HG03565 (cell line): ENCODE measurements at regions not wholly inside any gene's neighbourhood (a gene's known extent, or its start where the extent isn't known, plus 50 kb on each side); places are given as distances from the start of the nearest gene placed in this dataset.
"Not testable (repeated sequence)": the region's sequence is repeated elsewhere in the genome, so short reads cannot be mapped to it uniquely, and the experiment has no call there.

ENCODE experiments used
- ATAC-seq: cut with Tn5 transposase; IDR thresholded peaks from one replicate; pipeline ENCODE4 v1.9.1; 2021; ENCODE audit warnings: mild to moderate bottlenecking, moderate library complexity; ENCODE audit not compliant: unreplicated experiment

DNA sequence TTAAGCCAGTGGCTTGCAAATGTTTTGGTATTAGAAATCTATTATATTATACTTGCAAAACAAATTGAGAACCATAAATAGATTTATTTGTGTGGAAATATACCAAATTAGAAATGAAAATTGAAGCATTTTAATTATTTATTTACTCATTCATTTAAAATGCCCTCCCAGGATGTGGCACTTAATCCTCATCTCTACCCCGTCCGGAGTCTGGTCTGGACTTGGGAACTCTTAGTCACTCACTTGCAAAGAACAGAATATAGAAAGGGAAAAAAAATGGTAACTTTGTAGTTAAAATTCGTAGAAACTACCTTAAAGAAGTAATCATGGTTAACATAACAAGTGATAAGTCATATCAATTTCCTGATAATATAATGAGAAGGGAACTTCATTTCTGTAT is 775.9 kb upstream of the INTU start:
- no peak for ATAC-seq

- ATAC-seq = no peak
Measured at GRCh38 chr4:126859314-126859713, 773.4 kb upstream of the INTU start.

- ATAC-seq = no peak
Measured at GRCh38 chr4:126859872-126860271, 772.9 kb upstream of the INTU start.

DNA sequence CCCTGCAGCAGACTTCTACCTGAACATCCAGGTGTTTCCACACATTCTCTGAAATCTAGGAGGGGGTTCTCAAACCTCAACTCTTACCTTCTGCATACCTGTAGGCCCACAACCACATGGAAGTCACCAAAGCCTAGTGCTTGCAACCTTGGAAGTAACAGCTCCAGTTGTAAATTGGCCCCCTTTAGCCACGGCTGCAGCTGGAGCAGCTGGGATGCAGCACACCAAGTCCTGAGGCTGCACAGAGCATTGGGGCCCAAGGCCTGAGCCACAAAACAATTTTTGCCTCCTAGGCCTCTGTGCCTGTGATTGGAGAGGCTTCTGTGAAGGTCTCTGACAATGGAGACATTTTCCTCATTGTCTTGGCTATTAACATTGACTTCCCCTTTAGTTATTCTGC is 772.4 kb upstream of the INTU start:
- ATAC-seq = no peak

DNA sequence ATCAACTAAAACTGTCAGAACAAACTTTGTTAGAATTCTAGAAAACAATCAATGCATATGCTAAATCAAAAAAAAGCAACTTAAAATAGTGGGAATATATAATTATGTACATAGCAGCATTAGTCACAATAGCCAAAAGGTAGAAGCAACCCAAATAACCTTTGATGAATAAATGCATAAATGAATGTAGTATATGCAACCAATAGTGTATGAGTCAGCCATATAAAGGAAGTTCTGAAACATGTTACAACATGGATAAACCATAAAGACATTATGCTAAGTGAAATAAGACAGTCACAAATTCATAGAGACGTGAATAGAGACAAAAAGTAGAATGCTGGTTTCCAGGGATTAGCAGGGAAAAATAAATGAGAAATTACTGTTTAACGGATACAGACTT is 762.8 kb upstream of the INTU start:
- ATAC-seq = no peak

DNA sequence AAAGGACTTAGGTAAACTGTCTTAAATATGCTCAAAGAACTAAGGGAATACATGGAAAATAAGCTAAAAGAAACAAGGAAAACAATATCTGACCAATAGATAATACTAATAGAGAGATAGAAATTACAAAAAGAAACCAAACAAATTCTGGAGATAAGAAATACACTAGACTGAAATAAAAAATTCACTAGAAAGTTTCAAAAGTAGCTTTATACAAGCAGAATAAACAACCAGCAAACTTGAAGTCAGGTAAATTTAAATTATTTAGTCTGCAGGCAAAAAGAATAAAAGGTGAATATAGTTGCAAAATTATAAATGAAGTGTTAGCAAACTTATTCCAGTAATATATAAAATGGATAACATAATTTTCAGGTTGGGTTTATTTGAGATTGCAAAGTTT is 760.9 kb upstream of the INTU start:
- ATAC-seq = no peak

DNA sequence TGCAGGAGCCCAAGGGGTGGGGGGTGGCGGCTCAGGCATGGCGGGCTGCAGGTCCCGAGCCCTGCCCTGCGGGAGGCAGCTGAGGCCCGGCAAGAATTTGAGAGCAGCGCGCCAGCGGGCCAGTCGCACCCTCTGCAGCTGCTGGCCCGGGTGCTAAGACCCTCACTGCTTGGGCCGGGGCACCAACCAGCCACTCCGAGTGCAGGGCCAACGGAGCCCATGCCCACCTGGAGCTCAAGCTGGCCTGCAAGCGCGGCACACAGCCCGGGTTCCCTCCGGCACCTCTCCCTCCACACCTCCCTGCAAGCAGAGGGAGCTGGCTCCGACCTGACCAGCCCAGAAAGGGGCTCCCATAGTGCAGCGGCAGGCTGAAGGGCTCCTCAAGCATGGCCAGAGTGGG is 758.2 kb upstream of the INTU start:
- no peak for ATAC-seq

GRCh38 chr4:126888968-126889367 is 743.8 kb upstream of the INTU start:
- no peak for ATAC-seq

DNA sequence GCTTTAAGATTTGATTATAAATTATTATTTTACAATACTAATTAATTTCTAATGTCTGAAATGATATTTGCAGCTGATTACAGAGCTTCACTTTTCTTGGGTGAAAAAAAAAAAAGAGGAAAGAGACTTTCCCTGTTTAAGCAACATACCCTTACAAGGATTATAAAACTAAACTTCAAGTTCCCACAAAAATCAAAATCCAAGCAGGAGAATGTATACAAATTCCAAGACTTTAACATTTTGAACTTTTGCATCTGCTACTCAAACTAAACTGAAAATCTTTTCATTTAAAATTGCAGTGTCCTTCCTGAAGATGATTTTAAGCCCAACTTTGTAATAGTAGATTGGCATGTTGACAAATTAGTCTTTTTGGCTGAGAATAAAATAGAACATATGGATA is 742.4 kb upstream of the INTU start:
- ATAC-seq = no peak

GRCh38 chr4:126890994-126891393 is 741.8 kb upstream of the INTU start:
- ATAC-seq = no peak

GRCh38 chr4:126894963-126895362 is 737.8 kb upstream of the INTU start:
- no peak for ATAC-seq

- ATAC-seq = no peak
Measured at GRCh38 chr4:126895988-126896570, 736.7 kb upstream of the INTU start.

GRCh38 chr4:126897038-126897437 is 735.7 kb upstream of the INTU start:
- ATAC-seq = no peak

GRCh38 chr4:126898815-126899214 is 733.9 kb upstream of the INTU start:
- no peak for ATAC-seq

- no peak for ATAC-seq
Measured at GRCh38 chr4:126899331-126899801, 733.4 kb upstream of the INTU start.

DNA sequence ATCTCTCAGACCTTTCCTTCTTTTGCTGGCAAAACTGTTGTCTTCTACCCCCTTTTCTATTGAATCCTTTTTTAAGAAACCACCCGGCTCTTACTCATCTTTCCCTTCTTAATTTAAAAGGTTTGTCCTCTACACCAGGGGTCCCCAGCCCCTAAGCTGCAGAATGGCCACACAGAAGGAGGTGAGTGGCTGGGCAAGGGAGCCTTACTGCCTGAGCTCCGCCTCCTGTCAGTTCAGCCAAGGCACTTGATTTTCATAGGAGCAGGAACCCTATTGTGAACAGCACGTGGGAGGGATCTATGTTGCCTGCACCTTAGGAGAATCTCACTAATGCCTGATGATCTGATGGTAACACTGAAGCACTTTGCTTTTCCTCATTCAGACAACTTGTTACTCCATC is 726.3 kb upstream of the INTU start:
- no peak for ATAC-seq

DNA sequence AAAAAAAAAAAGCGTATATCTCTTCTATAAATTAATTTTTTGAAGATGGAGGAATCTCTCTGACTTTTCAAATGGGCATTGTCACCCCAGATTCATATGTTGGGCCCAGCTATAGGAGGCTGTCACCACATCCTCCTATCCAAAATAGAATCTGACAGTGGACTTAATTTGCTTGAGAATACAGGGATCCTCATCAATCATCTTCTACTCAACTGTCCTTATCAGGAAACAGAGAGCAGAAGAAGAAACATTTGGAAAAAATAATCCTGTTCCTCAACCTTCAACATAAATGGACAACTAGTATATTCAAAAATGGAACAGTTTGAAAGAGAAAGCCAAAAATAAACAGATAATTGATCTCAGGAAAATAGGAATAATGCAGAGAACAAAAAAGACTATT is 725.4 kb upstream of the INTU start:
- ATAC-seq = no peak

DNA sequence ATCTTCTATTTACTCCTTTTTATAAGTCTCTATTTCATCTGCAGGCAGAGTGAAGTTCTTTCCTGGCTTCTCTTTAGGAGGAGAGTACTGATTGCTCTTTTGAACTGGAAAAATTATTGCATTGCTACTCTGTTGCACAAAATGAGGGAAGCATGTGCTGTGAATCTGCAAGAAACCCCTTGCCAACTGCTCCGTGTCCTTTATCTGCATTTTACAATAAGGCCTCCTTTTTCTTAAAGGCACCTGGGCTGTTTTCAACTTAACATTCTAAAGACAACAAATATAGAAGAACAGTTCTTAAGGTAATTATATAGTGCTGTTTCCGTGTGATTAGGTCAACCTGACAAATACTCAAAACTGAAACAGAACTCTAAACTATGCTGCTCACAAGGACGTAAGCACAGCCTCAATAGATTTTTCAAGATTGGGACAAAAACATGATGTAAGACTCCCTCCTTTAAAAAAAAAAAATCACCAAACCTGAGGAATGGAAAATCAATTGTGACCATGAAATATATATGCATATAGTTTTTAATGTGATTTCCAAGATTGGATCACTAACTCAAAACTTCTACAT is 716.6 kb upstream of the INTU start:
- ATAC-seq = no peak

DNA sequence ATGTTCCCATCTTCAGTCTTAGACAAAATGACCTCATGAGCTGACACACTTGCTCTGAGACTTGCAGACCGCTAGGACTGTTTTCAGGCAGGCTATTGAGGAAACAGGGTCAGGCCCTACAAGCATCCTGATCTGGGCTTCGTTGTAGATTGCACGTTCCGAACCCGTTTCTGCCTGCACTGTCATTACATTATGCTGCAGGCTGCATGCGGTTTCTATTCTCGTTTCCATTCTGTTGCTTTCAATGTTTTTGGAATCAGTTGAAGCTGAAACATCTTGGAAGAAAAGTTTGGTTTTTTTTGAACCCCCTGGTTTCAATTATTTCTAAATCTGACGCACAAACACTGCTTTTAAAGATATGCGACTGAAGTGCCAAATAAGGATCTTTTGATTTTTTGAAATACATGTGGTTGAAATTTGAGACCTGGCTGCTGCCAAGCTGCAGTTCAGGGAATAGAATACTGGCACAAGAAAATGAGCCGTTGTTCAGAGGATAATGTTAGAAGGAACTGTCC is 716.1 kb upstream of the INTU start:
- ATAC-seq = no peak

GRCh38 chr4:126922328-126922938 is 710.3 kb upstream of the INTU start:
- ATAC-seq = not testable (repeated sequence)

GRCh38 chr4:126924237-126924636 is 708.5 kb upstream of the INTU start:
- no peak for ATAC-seq

GRCh38 chr4:126930059-126930458 is 702.7 kb upstream of the INTU start:
- ATAC-seq = not testable (repeated sequence)
